ENCODE measurements at regions not wholly inside any gene's neighbourhood (a gene's known extent, or its start where the extent isn't known, plus 50 kb on each side); places are given as distances from the start of the nearest gene placed in this dataset.

DNA sequence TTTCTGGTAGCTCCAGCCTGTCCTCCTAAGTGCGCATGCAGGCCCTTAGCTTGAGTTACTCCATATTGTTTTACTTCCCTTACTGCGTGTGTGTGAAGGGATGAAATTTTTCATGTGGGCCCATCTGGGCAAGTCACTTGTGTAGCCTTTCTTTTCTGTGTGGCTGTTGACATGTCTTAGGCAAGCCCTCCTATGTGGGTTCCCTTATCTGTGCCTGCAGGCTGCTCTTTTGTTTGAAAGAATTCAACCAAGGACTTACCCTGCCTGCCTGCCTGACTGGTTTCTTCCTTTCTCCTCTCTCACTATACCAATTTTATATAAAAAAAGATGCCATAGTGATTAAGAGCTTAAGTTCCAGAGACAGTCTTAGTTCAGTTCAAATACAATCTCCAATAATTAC is 249.3 kb downstream of the ATG4C start:
- H3K9me3 ChIP-seq (ENCODE audit: insufficient read depth, low read depth): no peaks in the 10 kb centered on the region
- intact Hi-C loops (cut with micrococcal nuclease; ENCODE audit: unreplicated experiment): no loop called here
- H3K4me3 ChIP-seq: no peak overlapping the region
- no peak overlapping the region for H3K4me2 ChIP-seq
- no peak overlapping the region for H3K27ac ChIP-seq
- H3K4me1 ChIP-seq (replicated peaks; ENCODE audit: insufficient read depth): no peaks in the 10 kb centered on the region
- no peak for DNase-seq
- H4K20me1 ChIP-seq (ENCODE audit: insufficient read depth): no peaks in the 10 kb centered on the region
- H3K27me3 ChIP-seq (ENCODE audit: insufficient read depth, low read depth): peaks cover 44% of the 10 kb centered on the region
- H3F3A ChIP-seq (ENCODE audit: insufficient read depth, low read depth): no peaks in the 10 kb centered on the region
- H3K36me3 ChIP-seq (ENCODE audit: low read depth): no peaks in the 10 kb centered on the region
- H3K79me2 ChIP-seq (ENCODE audit: low read depth): no peaks in the 10 kb centered on the region
- no peak overlapping the region for H2AFZ ChIP-seq
- no peaks in the 10 kb centered on the region for H3K9me2 ChIP-seq (ENCODE audit: insufficient read depth)
- ChIA-PET CTCF (no interaction called here), POLR2A (ENCODE audit: unreplicated experiment) (no interaction called here)
- TF ChIP-seq EZH2 (IDR thresholded peaks at IDR 0.05; ENCODE audit: low read depth): no peak
- TF ChIP-seq, protein P1, sequence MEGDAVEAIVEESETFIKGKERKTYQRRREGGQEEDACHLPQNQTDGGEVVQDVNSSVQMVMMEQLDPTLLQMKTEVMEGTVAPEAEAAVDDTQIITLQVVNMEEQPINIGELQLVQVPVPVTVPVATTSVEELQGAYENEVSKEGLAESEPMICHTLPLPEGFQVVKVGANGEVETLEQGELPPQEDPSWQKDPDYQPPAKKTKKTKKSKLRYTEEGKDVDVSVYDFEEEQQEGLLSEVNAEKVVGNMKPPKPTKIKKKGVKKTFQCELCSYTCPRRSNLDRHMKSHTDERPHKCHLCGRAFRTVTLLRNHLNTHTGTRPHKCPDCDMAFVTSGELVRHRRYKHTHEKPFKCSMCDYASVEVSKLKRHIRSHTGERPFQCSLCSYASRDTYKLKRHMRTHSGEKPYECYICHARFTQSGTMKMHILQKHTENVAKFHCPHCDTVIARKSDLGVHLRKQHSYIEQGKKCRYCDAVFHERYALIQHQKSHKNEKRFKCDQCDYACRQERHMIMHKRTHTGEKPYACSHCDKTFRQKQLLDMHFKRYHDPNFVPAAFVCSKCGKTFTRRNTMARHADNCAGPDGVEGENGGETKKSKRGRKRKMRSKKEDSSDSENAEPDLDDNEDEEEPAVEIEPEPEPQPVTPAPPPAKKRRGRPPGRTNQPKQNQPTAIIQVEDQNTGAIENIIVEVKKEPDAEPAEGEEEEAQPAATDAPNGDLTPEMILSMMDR (conservative IDR thresholded peaks at IDR 0.05): no peak
- BruUV-seq (replicated peaks): no TSS peak

DNA sequence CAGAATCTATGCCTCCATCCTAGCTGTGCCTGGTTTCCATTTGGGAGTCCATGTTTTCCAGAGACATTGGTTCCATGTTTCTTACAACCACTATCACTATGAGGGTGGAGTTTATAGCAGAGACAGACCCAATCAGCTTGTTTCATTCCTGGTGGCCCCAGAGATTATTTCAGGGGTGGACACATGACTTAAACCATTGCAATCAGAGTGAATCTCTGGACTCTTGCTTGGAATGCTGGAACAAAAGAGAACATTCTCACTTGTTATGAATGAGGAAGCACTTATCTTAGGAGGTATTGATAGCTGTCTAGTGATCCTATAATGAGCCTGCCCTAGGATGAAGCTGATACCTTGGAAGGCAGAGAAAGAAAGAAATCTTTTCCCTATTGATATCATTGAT is 250.3 kb downstream of the ATG4C start:
- CTCF ChIA-PET: no interaction called here
- intact Hi-C loops (cut with micrococcal nuclease; ENCODE audit: unreplicated experiment): no loop called here
- no peaks in the 10 kb centered on the region for H3K36me3 ChIP-seq (ENCODE audit: low read depth)
- BruUV-seq (replicated peaks): no TSS peak
- no peaks in the 10 kb centered on the region for H3K9me2 ChIP-seq (ENCODE audit: insufficient read depth)
- no peak for DNase-seq
- no peaks in the 10 kb centered on the region for H3K79me2 ChIP-seq (ENCODE audit: low read depth)
- H3K4me3 ChIP-seq: no peak overlapping the region
- POLR2A ChIA-PET (ENCODE audit: unreplicated experiment): no interaction called here
- peaks cover 40% of the 10 kb centered on the region; the same call in 1 of the 2 replicates for H3K27me3 ChIP-seq (ENCODE audit: insufficient read depth, low read depth)
- H4K20me1 ChIP-seq (ENCODE audit: insufficient read depth): no peaks in the 10 kb centered on the region
- no peaks in the 10 kb centered on the region for H3K9me3 ChIP-seq (ENCODE audit: insufficient read depth, low read depth)
- no peak overlapping the region for H2AFZ ChIP-seq
- H3K4me2 ChIP-seq: no peak overlapping the region
- no peaks in the 10 kb centered on the region for H3F3A ChIP-seq (ENCODE audit: insufficient read depth, low read depth)
- H3K4me1 ChIP-seq (replicated peaks; ENCODE audit: insufficient read depth): no peaks in the 10 kb centered on the region
- no peak for TF ChIP-seq EZH2 (IDR thresholded peaks at IDR 0.05; ENCODE audit: low read depth)
- TF ChIP-seq, protein P1 (conservative IDR thresholded peaks at IDR 0.05): no peak
- H3K27ac ChIP-seq: no peak overlapping the region

DNA sequence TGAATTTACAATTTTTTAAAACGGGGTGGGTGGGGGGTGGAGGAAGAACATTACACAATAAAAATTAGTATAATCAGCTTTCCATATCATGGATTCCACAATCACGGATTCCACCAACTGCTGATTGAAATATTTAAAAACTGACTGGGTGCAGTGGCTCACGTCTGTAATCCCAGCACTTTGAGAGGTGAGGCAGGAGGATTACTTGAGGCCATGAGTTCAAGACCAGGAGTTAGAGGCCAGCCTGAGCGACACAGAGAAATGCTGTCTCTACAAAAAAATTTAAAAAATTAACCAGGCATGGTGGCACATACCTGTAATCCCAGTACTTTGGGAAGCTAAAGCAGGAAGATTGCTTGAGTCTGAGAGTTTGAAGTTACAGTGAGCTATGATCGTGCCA is 254.7 kb downstream of the ATG4C start:
- intact Hi-C loops (cut with micrococcal nuclease; ENCODE audit: unreplicated experiment): no loop called here
- ChIA-PET POLR2A (ENCODE audit: unreplicated experiment) (no interaction called here), CTCF (no interaction called here)

More for the DNA sequence above, 254.7 kb downstream of the ATG4C start:
- no peak overlapping the region for H3K4me2 ChIP-seq
- H3K4me3 ChIP-seq: no peak overlapping the region
- no TSS peak for BruUV-seq (replicated peaks)
- no peak for DNase-seq
- no peaks in the 10 kb centered on the region for H4K20me1 ChIP-seq (ENCODE audit: insufficient read depth)
- no peaks in the 10 kb centered on the region for H3K36me3 ChIP-seq (ENCODE audit: low read depth)
- H3K9me3 ChIP-seq (ENCODE audit: insufficient read depth, low read depth): no peaks in the 10 kb centered on the region
- no peak for TF ChIP-seq EZH2 (IDR thresholded peaks at IDR 0.05; ENCODE audit: low read depth)
- TF ChIP-seq, protein P1 (conservative IDR thresholded peaks at IDR 0.05): no peak
- H3K27ac ChIP-seq: no peak overlapping the region
- peaks cover 36% of the 10 kb centered on the region for H3K27me3 ChIP-seq (ENCODE audit: insufficient read depth, low read depth)
- no peaks in the 10 kb centered on the region for H3K4me1 ChIP-seq (replicated peaks; ENCODE audit: insufficient read depth)
- H3F3A ChIP-seq (ENCODE audit: insufficient read depth, low read depth): no peaks in the 10 kb centered on the region
- H2AFZ ChIP-seq: no peak overlapping the region
- no peaks in the 10 kb centered on the region for H3K79me2 ChIP-seq (ENCODE audit: low read depth)
- H3K9me2 ChIP-seq (ENCODE audit: insufficient read depth): no peaks in the 10 kb centered on the region
